ENCODE measurements at regions not wholly inside any gene's neighbourhood (a gene's known extent, or its start where the extent isn't known, plus 50 kb on each side); places are given as distances from the start of the nearest gene placed in this dataset.

GRCh38 chr17:71948703-71949422 is 172.0 kb upstream of the SOX9 start:
- TF ChIP-seq POLR2A (IDR thresholded peaks at IDR 0.05; ENCODE audit: low read depth, low read length) (no peak), POLR2AphosphoS5 (IDR thresholded peaks at IDR 0.05; ENCODE audit: low read depth, low read length) (no peak), TAF1 (IDR thresholded peaks at IDR 0.05; ENCODE audit: borderline replicate concordance, low read depth, low read length) (no peak)
